Endothelial cell of umbilical vein (primary cell): ENCODE measurements at regions not wholly inside any gene's neighbourhood (a gene's known extent, or its start where the extent isn't known, plus 50 kb on each side); places are given as distances from the start of the nearest gene placed in this dataset.

ENCODE experiments used
- BruUV-seq: library from RNA; stranded (reverse); fragments of 400-500 nt; replicated peaks from 2 replicates; lab custom pipeline; 2021; lab: Mats Ljungman, UMichigan
- CTCF ChIA-PET: fragments of 300-600, 350-600 bp; sonication (Branson Sonifier 250); formaldehyde crosslinking; loops from one replicate; lab custom pipeline; 2021; ENCODE audit warnings: antibody characterized with exemption, inconsistent platforms; lab: Charles Lee
- POLR2A ChIA-PET: fragments of 300-600, 350-600 bp; sonication (Branson Sonifier 250); formaldehyde crosslinking; loops from one replicate; lab custom pipeline; 2021; ENCODE audit warnings: antibody characterized with exemption, inconsistent platforms; lab: Charles Lee
- DNase-seq: peaks from one replicate; pipeline ENCODE4 v3.0.0-alpha.2; 2011; ENCODE audit warnings: low read depth, low spot score
- FAIRE-seq: peaks from 2 replicates; lab custom pipeline; 2011; peaks lifted over from hg19 to GRCh38; lab: Jason Lieb, UNC
- H2AFZ ChIP-seq: 2 replicates; pipeline ENCODE4 v1.6.0; 2012; ENCODE audit warnings: low read depth, low read length, control low read depth, inconsistent platforms
- H3K27ac ChIP-seq: 2 replicates; pipeline ENCODE4 v1.5.1; 2011; ENCODE audit warnings: low read depth, mild to moderate bottlenecking, control low read depth, low read length, moderate library complexity; ENCODE audit not compliant: insufficient read depth
- H3K27me3 ChIP-seq, 2 experiments: 2 replicates each; pipeline versions ENCODE4 v1.6.0 to v1.6.1; 2011; ENCODE audit warnings: low read length in 2 of 2, mixed read lengths in 1 of 2; ENCODE audit not compliant: control insufficient read depth in 2 of 2, insufficient read depth in 2 of 2
- H3K36me3 ChIP-seq, 2 experiments: 2 replicates in 1 of 2; 3 replicates in 1 of 2; pipeline ENCODE4 v1.5.1; 2011; ENCODE audit warnings: low read length in 2 of 2, mild to moderate bottlenecking in 1 of 2, moderate library complexity in 1 of 2; ENCODE audit not compliant: control insufficient read depth in 2 of 2, insufficient read depth in 2 of 2; ENCODE audit errors: extremely low read depth in 1 of 2
- H3K4me1 ChIP-seq: 3 replicates; pipeline ENCODE4 v1.5.1; 2011; ENCODE audit warnings: mild to moderate bottlenecking, low read length; ENCODE audit not compliant: control insufficient read depth, insufficient read depth; ENCODE audit errors: extremely low read depth
- H3K4me2 ChIP-seq: 2 replicates; pipeline ENCODE4 v1.6.1; 2011; ENCODE audit warnings: low read length, control low read depth, mixed read lengths; ENCODE audit not compliant: insufficient read depth
- H3K4me3 ChIP-seq, 3 experiments: fragments of 200-600 bp in 1 of 3; sonication (generic), shearing (Covaris generic) in 1 of 3; replicated peaks in 1 of 3; 2 replicates each; pipeline ENCODE4 v1.5.1; 2011 to 2016; ENCODE audit warnings: control low read depth in 3 of 3, low read length in 3 of 3, mild to moderate bottlenecking in 2 of 3, inconsistent platforms in 1 of 3, low read depth in 1 of 3, moderate library complexity in 1 of 3; ENCODE audit not compliant: insufficient read depth in 1 of 3
- H3K79me2 ChIP-seq: 2 replicates; pipeline ENCODE4 v1.6.0; 2012; ENCODE audit warnings: low read length, inconsistent platforms; ENCODE audit not compliant: control insufficient read depth, insufficient read depth
- H3K9ac ChIP-seq: replicated peaks from 2 replicates; pipeline ENCODE3; 2011; ENCODE audit warnings: low read length, control low read depth; ENCODE audit not compliant: insufficient read depth; ENCODE audit errors: extremely low read depth
- H3K9me1 ChIP-seq: replicated peaks from 3 replicates; pipeline ENCODE4 v1.6.0; 2011; ENCODE audit warnings: mild to moderate bottlenecking, low read length; ENCODE audit not compliant: control insufficient read depth, insufficient read depth; ENCODE audit errors: extremely low read depth
- H3K9me3 ChIP-seq: replicated peaks from 2 replicates; pipeline ENCODE4 v1.5.1; 2012; ENCODE audit warnings: low read length, inconsistent platforms; ENCODE audit not compliant: control insufficient read depth, insufficient read depth
- H4K20me1 ChIP-seq: replicated peaks from 2 replicates; pipeline ENCODE3; 2011; ENCODE audit warnings: mild to moderate bottlenecking, low read length; ENCODE audit not compliant: control insufficient read depth, insufficient read depth; ENCODE audit errors: extremely low read depth
- CTCF ChIP-seq, 2 donors: IDR thresholded peaks; 1 replicate in 1 of 2; 2 replicates in 1 of 2; pipeline ENCODE4 v1.5.1; 2011; ENCODE audit warnings: low read length in 2 of 2, mild to moderate bottlenecking in 2 of 2, moderate library complexity in 2 of 2, control low read depth in 1 of 2, inconsistent platforms in 1 of 2, low read depth in 1 of 2; ENCODE audit not compliant: insufficient read depth in 1 of 2; ENCODE audit errors: extremely low read depth in 1 of 2
- EZH2 ChIP-seq: IDR thresholded peaks from 2 replicates; pipeline ENCODE4 v1.6.1; 2012; ENCODE audit warnings: borderline replicate concordance, low read depth, mild to moderate bottlenecking, moderate library complexity, low read length, inconsistent platforms; ENCODE audit not compliant: severe bottlenecking
- FOS ChIP-seq: IDR thresholded peaks from 2 replicates; pipeline ENCODE4 v1.6.1; 2011; ENCODE audit warnings: mild to moderate bottlenecking, low read length, moderate library complexity, borderline replicate concordance; ENCODE audit not compliant: insufficient read depth
- GATA2 ChIP-seq: IDR thresholded peaks from 2 replicates; pipeline ENCODE4 v1.7.0; 2011; ENCODE audit warnings: low read depth, mild to moderate bottlenecking, moderate library complexity, mixed read lengths, low read length; ENCODE audit not compliant: insufficient read length, insufficient read depth
- JUN ChIP-seq: IDR thresholded peaks from 2 replicates; pipeline ENCODE4 v1.6.1; 2011; ENCODE audit warnings: borderline replicate concordance, low read depth; ENCODE audit not compliant: insufficient read length, insufficient read depth
- MYC ChIP-seq: IDR thresholded peaks from one replicate; pipeline ENCODE4 v1.6.1; 2011; ENCODE audit warnings: mild to moderate bottlenecking, low read depth, low read length
- POLR2A ChIP-seq: IDR thresholded peaks from 2 replicates; pipeline ENCODE4 v1.6.1; 2012; ENCODE audit warnings: low read depth, mild to moderate bottlenecking, control low read depth, low read length
- dilution Hi-C: fragments of 300-500 bp; cut with MboI; formaldehyde crosslinking; loops from one replicate; pipeline ENCODE4 v1.15.0; 2019; ENCODE audit warnings: low sequenced_read_pairs; ENCODE audit not compliant: extremely low pct_ligation_motif_present
- intact Hi-C: fragments of 100-400 bp; cut with micrococcal nuclease; formaldehyde crosslinking; loops from one replicate; pipeline ENCODE4 v1.10.0; 2022
- TF ChIP-seq, protein P1 (sequence below): IDR thresholded peaks from 2 replicates; pipeline ENCODE4 v1.6.1; 2011; ENCODE audit not compliant: insufficient read depth, insufficient read length

DNA sequence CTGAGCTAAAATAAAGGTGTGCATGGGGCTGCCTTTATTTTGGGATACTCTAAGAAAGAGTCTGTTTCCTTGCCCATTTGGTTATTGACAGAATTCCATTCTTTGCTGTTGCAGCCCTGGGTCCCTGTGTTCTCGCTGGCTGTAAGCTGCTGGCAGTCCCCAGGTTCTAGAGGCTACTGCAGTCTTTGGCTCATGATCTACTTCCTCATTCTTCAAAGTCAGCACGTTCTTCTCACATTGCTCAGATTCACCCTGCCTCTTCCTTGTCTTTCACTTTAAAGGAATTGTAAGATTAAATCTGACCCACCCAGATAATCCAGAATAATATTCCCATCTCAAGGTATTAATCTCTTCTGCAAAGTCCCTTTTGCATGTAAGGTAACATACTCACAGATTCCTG, 620.3 kb downstream of the CCSER2 start:
- intact Hi-C loops (no loop called here), dilution Hi-C loops (no loop called here)
- Histone ChIP-seq H3K27me3 (no peaks in the 10 kb centered on the region), H3K9me3 (peaks cover 3% of the 10 kb centered on the region), H3K9me1 (no peaks in the 10 kb centered on the region), H3K79me2 (no peaks in the 10 kb centered on the region), H3K27ac (no peak overlapping the region), H3K9ac (no peak overlapping the region), H3K4me2 (no peak overlapping the region), H4K20me1 (no peaks in the 10 kb centered on the region), H3K36me3 (no peaks in the 10 kb centered on the region), H3K4me3 (no peak overlapping the region), H3K4me1 (no peaks in the 10 kb centered on the region), H2AFZ (no peak overlapping the region)
- ChIA-PET CTCF (no interaction called here), POLR2A (no interaction called here)
- TF ChIP-seq MYC = no peak
- TF ChIP-seq GATA2 = no peak
- no peak for TF ChIP-seq POLR2A
- TF ChIP-seq, protein P1, sequence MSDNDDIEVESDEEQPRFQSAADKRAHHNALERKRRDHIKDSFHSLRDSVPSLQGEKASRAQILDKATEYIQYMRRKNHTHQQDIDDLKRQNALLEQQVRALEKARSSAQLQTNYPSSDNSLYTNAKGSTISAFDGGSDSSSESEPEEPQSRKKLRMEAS = no peak
- TF ChIP-seq FOS = no peak
- TF ChIP-seq CTCF (IDR thresholded peaks at IDR 0.05; ENCODE audit: extremely low read depth in 1 of 2, insufficient read depth in 1 of 2, low read depth in 1 of 2, low read length in 2 of 2) = no peak
- no peak for TF ChIP-seq EZH2
- no peak for TF ChIP-seq JUN
- no TSS peak for BruUV-seq
- FAIRE-seq (no peak), DNase-seq (no peak)
